Breast epithelium (tissue), 3 donors: ENCODE measurements at regions not wholly inside any gene's neighbourhood (a gene's known extent, or its start where the extent isn't known, plus 50 kb on each side); places are given as distances from the start of the nearest gene placed in this dataset.

Experiments used
- CTCF ChIP-seq, 3 donors: fragments of 450-650 bp; IDR thresholded peaks; one replicate each; pipeline ENCODE4 v1.5.1; 2016 to 2017; ENCODE audit warnings: antibody characterized with exemption in 3 of 3, mild to moderate bottlenecking in 3 of 3, moderate library complexity in 3 of 3
- POLR2A ChIP-seq: fragments of 450-650 bp; IDR thresholded peaks from one replicate; pipeline ENCODE4 v1.6.1; 2016; ENCODE audit warnings: antibody characterized with exemption, mild to moderate bottlenecking, moderate library complexity

- TF ChIP-seq POLR2A (no peak), CTCF (IDR thresholded peaks at IDR 0.05) (no peak)
Observed at GRCh38 chr4:187679450-187679849, 316.1 kb upstream of the ZFP42 start.
